ENCODE measurements at regions not wholly inside any gene's neighbourhood (a gene's known extent, or its start where the extent isn't known, plus 50 kb on each side); places are given as distances from the start of the nearest gene placed in this dataset.

- Histone ChIP-seq H3K27me3 (ENCODE audit: control insufficient read depth, insufficient read depth, low read length) (no peaks in the 10 kb centered on the region), H3K4me3 (ENCODE audit: low read depth, low read length) (no peak overlapping the region), H3K4me1 (ENCODE audit: control insufficient read depth, insufficient read depth, low read length) (no peaks in the 10 kb centered on the region), H3K36me3 (ENCODE audit: control insufficient read depth, insufficient read depth, low read length) (no peaks in the 10 kb centered on the region), H3K9me3 (ENCODE audit: control insufficient read depth, insufficient read depth, low read length) (no peaks in the 10 kb centered on the region), H3K9ac (ENCODE audit: low read depth, low read length) (no peak overlapping the region)
Observed at GRCh38 chr12:103100257-103100831, 142.9 kb downstream of the ASCL1 start.

GRCh38 chr12:103102225-103102744 lies 144.8 kb downstream of the ASCL1 start:
- H3K9ac ChIP-seq (ENCODE audit: low read depth, low read length) = no peak overlapping the region
- no peaks in the 10 kb centered on the region for H3K4me1 ChIP-seq (ENCODE audit: control insufficient read depth, insufficient read depth, low read length)
- H3K27me3 ChIP-seq (ENCODE audit: control insufficient read depth, insufficient read depth, low read length) = no peaks in the 10 kb centered on the region
- H3K9me3 ChIP-seq (ENCODE audit: control insufficient read depth, insufficient read depth, low read length) = no peaks in the 10 kb centered on the region
- H3K36me3 ChIP-seq (ENCODE audit: control insufficient read depth, insufficient read depth, low read length) = no peaks in the 10 kb centered on the region
- no peak overlapping the region for H3K4me3 ChIP-seq (ENCODE audit: low read depth, low read length)

GRCh38 chr12:103105971-103106597 lies 148.6 kb downstream of the ASCL1 start:
- H3K9ac ChIP-seq (ENCODE audit: low read depth, low read length) = no peak overlapping the region
- no peaks in the 10 kb centered on the region for H3K9me3 ChIP-seq (ENCODE audit: control insufficient read depth, insufficient read depth, low read length)
- H3K27me3 ChIP-seq (ENCODE audit: control insufficient read depth, insufficient read depth, low read length) = no peaks in the 10 kb centered on the region
- no peaks in the 10 kb centered on the region for H3K4me1 ChIP-seq (ENCODE audit: control insufficient read depth, insufficient read depth, low read length)
- H3K4me3 ChIP-seq (ENCODE audit: low read depth, low read length) = no peak overlapping the region
- H3K36me3 ChIP-seq (ENCODE audit: control insufficient read depth, insufficient read depth, low read length) = no peaks in the 10 kb centered on the region

- Histone ChIP-seq H3K4me3 (ENCODE audit: low read depth, low read length) (no peak overlapping the region), H3K9me3 (ENCODE audit: control insufficient read depth, insufficient read depth, low read length) (no peaks in the 10 kb centered on the region), H3K9ac (ENCODE audit: low read depth, low read length) (no peak overlapping the region), H3K4me1 (ENCODE audit: control insufficient read depth, insufficient read depth, low read length) (no peaks in the 10 kb centered on the region), H3K36me3 (ENCODE audit: control insufficient read depth, insufficient read depth, low read length) (no peaks in the 10 kb centered on the region), H3K27me3 (ENCODE audit: control insufficient read depth, insufficient read depth, low read length) (no peaks in the 10 kb centered on the region)
Observed at GRCh38 chr12:103109861-103110260, 152.4 kb downstream of the ASCL1 start.

- no peak overlapping the region for H3K9ac ChIP-seq (ENCODE audit: low read depth, low read length)
- no peaks in the 10 kb centered on the region for H3K27me3 ChIP-seq (ENCODE audit: control insufficient read depth, insufficient read depth, low read length)
- H3K36me3 ChIP-seq (ENCODE audit: control insufficient read depth, insufficient read depth, low read length) = no peaks in the 10 kb centered on the region
- no peaks in the 10 kb centered on the region for H3K9me3 ChIP-seq (ENCODE audit: control insufficient read depth, insufficient read depth, low read length)
- H3K4me3 ChIP-seq (ENCODE audit: low read depth, low read length) = no peak overlapping the region
- H3K4me1 ChIP-seq (ENCODE audit: control insufficient read depth, insufficient read depth, low read length) = no peaks in the 10 kb centered on the region
Observed at GRCh38 chr12:103114296-103115055, 157.0 kb downstream of the ASCL1 start.

GRCh38 chr12:103128862-103129501 lies 171.5 kb downstream of the ASCL1 start:
- no peaks in the 10 kb centered on the region for H3K36me3 ChIP-seq (ENCODE audit: control insufficient read depth, insufficient read depth, low read length)
- H3K4me3 ChIP-seq (ENCODE audit: low read depth, low read length) = no peak overlapping the region
- H3K27me3 ChIP-seq (ENCODE audit: control insufficient read depth, insufficient read depth, low read length) = no peaks in the 10 kb centered on the region
- no peaks in the 10 kb centered on the region for H3K9me3 ChIP-seq (ENCODE audit: control insufficient read depth, insufficient read depth, low read length)
- no peaks in the 10 kb centered on the region for H3K4me1 ChIP-seq (ENCODE audit: control insufficient read depth, insufficient read depth, low read length)
- H3K9ac ChIP-seq (ENCODE audit: low read depth, low read length) = no peak overlapping the region

GRCh38 chr12:103130564-103130963 lies 173.1 kb downstream of the ASCL1 start:
- Histone ChIP-seq H3K9ac (ENCODE audit: low read depth, low read length) (no peak overlapping the region), H3K36me3 (ENCODE audit: control insufficient read depth, insufficient read depth, low read length) (no peaks in the 10 kb centered on the region), H3K9me3 (ENCODE audit: control insufficient read depth, insufficient read depth, low read length) (no peaks in the 10 kb centered on the region), H3K4me1 (ENCODE audit: control insufficient read depth, insufficient read depth, low read length) (no peaks in the 10 kb centered on the region), H3K4me3 (ENCODE audit: low read depth, low read length) (no peak overlapping the region), H3K27me3 (ENCODE audit: control insufficient read depth, insufficient read depth, low read length) (no peaks in the 10 kb centered on the region)

- no peak overlapping the region for H3K9ac ChIP-seq (ENCODE audit: low read depth, low read length)
- no peaks in the 10 kb centered on the region for H3K9me3 ChIP-seq (ENCODE audit: control insufficient read depth, insufficient read depth, low read length)
- H3K4me3 ChIP-seq (ENCODE audit: low read depth, low read length) = no peak overlapping the region
- peaks cover 11% of the 10 kb centered on the region for H3K4me1 ChIP-seq (ENCODE audit: control insufficient read depth, insufficient read depth, low read length)
- H3K27me3 ChIP-seq (ENCODE audit: control insufficient read depth, insufficient read depth, low read length) = no peaks in the 10 kb centered on the region
- no peaks in the 10 kb centered on the region for H3K36me3 ChIP-seq (ENCODE audit: control insufficient read depth, insufficient read depth, low read length)
Observed at GRCh38 chr12:103138538-103138937, 181.1 kb downstream of the ASCL1 start.

GRCh38 chr12:103139876-103140275 lies 182.4 kb downstream of the ASCL1 start:
- Histone ChIP-seq H3K4me1 (ENCODE audit: control insufficient read depth, insufficient read depth, low read length) (peaks cover 11% of the 10 kb centered on the region), H3K9me3 (ENCODE audit: control insufficient read depth, insufficient read depth, low read length) (no peaks in the 10 kb centered on the region), H3K4me3 (ENCODE audit: low read depth, low read length) (no peak overlapping the region), H3K36me3 (ENCODE audit: control insufficient read depth, insufficient read depth, low read length) (no peaks in the 10 kb centered on the region), H3K27me3 (ENCODE audit: control insufficient read depth, insufficient read depth, low read length) (no peaks in the 10 kb centered on the region), H3K9ac (ENCODE audit: low read depth, low read length) (no peak overlapping the region)

- no peak overlapping the region for H3K4me3 ChIP-seq (ENCODE audit: low read depth, low read length)
- H3K4me1 ChIP-seq (ENCODE audit: control insufficient read depth, insufficient read depth, low read length) = peaks cover 11% of the 10 kb centered on the region
- no peaks in the 10 kb centered on the region for H3K9me3 ChIP-seq (ENCODE audit: control insufficient read depth, insufficient read depth, low read length)
- no peaks in the 10 kb centered on the region for H3K27me3 ChIP-seq (ENCODE audit: control insufficient read depth, insufficient read depth, low read length)
- H3K36me3 ChIP-seq (ENCODE audit: control insufficient read depth, insufficient read depth, low read length) = no peaks in the 10 kb centered on the region
- no peak overlapping the region for H3K9ac ChIP-seq (ENCODE audit: low read depth, low read length)
Observed at GRCh38 chr12:103140286-103140685, 182.8 kb downstream of the ASCL1 start.

GRCh38 chr12:103144278-103144677 lies 186.8 kb downstream of the ASCL1 start:
- H3K36me3 ChIP-seq (ENCODE audit: control insufficient read depth, insufficient read depth, low read length) = no peaks in the 10 kb centered on the region
- no peak overlapping the region for H3K9ac ChIP-seq (ENCODE audit: low read depth, low read length)
- no peaks in the 10 kb centered on the region for H3K27me3 ChIP-seq (ENCODE audit: control insufficient read depth, insufficient read depth, low read length)
- no peak overlapping the region for H3K4me3 ChIP-seq (ENCODE audit: low read depth, low read length)
- peaks cover 11% of the 10 kb centered on the region for H3K4me1 ChIP-seq (ENCODE audit: control insufficient read depth, insufficient read depth, low read length)
- H3K9me3 ChIP-seq (ENCODE audit: control insufficient read depth, insufficient read depth, low read length) = no peaks in the 10 kb centered on the region

Measured in iPS-15b (cell line).